K562 (cell line): ENCODE measurements at regions not wholly inside any gene's neighbourhood (a gene's known extent, or its start where the extent isn't known, plus 50 kb on each side); places are given as distances from the start of the nearest gene placed in this dataset.
"Not testable (repeated sequence)": the region's sequence is repeated elsewhere in the genome, so short reads cannot be mapped to it uniquely, and the experiment has no call there.

Source experiments
- ATAC-seq: fragments of 200-7000 bp; cut with Tn5 transposase; 3 replicates; pipeline ENCODE4 v1.9.1; 2020; ENCODE audit warnings: moderate library complexity
- BruUV-seq: library from RNA; stranded (reverse); fragments of 400-500 nt; replicated peaks from 2 replicates; lab custom pipeline; 2021; lab: Mats Ljungman, UMichigan
- CTCF ChIA-PET: fragments of 300-600 bp; formaldehyde crosslinking; extraction: SDS; loops from one replicate; lab custom pipeline; 2021; ENCODE audit warnings: low intra/inter-chr PET ratio; lab: Yijun Ruan, JAX
- POLR2A ChIA-PET: fragments of 300-600, 350-650 bp; sonication (Branson Sonifier 250); formaldehyde crosslinking; extraction: SDS; loops from one replicate; lab custom pipeline; 2021; ENCODE audit warnings: antibody characterized with exemption, inconsistent platforms; lab: Yijun Ruan, JAX
- DNase-seq, 4 experiments: peaks; one replicate each; pipeline versions ENCODE4 v3.0.0 to v3.0.0-alpha.2; 2011 to 2018; ENCODE audit warnings: low spot score in 3 of 4, mixed read lengths in 3 of 4; ENCODE audit errors: extremely low read depth in 1 of 4
- FAIRE-seq: peaks from 2 replicates; lab custom pipeline; 2011; peaks lifted over from hg19 to GRCh38; lab: Jason Lieb, UNC
- H2AFZ ChIP-seq: 2 replicates; pipeline ENCODE4 v1.6.0; 2011; ENCODE audit warnings: low read depth, low read length, control low read depth, inconsistent platforms
- H3K27ac ChIP-seq: fragments of 200-600 bp; 3 replicates; pipeline ENCODE4 v1.8.0; 2011; ENCODE audit warnings: low read depth, mild to moderate bottlenecking, control low read depth, inconsistent platforms, low read length, moderate library complexity, mixed read lengths; ENCODE audit errors: extremely low read depth
- H3K27me3 ChIP-seq, 2 experiments: fragments of 300-600 bp in 1 of 2; 2 replicates in 1 of 2; 3 replicates in 1 of 2; pipeline versions ENCODE4 v1.6.0 to v1.8.0; 2011; ENCODE audit warnings: inconsistent platforms in 2 of 2, low read length in 2 of 2, mild to moderate bottlenecking in 1 of 2, mixed read lengths in 1 of 2, moderate library complexity in 1 of 2; ENCODE audit not compliant: control insufficient read depth in 2 of 2, insufficient read depth in 2 of 2
- H3K36me3 ChIP-seq: fragments of 300-600 bp; 3 replicates; pipeline ENCODE4 v1.8.0; 2011; ENCODE audit warnings: mild to moderate bottlenecking, low read length, inconsistent platforms; ENCODE audit not compliant: control insufficient read depth, insufficient read depth
- H3K4me1 ChIP-seq, 2 experiments: fragments of 200-600 bp in 1 of 2; replicated peaks in 1 of 2; 2 replicates in 1 of 2; 3 replicates in 1 of 2; pipeline versions ENCODE4 v1.5.1 to v1.8.0; 2011; ENCODE audit warnings: inconsistent platforms in 2 of 2, low read length in 2 of 2, mild to moderate bottlenecking in 1 of 2, mixed read lengths in 1 of 2, moderate library complexity in 1 of 2; ENCODE audit not compliant: control insufficient read depth in 2 of 2, insufficient read depth in 2 of 2
- H3K4me2 ChIP-seq: 2 replicates; pipeline ENCODE4 v1.6.1; 2011; ENCODE audit warnings: low read length, control low read depth, inconsistent platforms, mixed read lengths; ENCODE audit not compliant: insufficient read depth
- H3K4me3 ChIP-seq: fragments of 200-600 bp; sonication (generic), shearing (Covaris generic); 2 replicates; pipeline ENCODE4 v1.5.1; 2016; ENCODE audit warnings: control low read depth, inconsistent platforms
- H3K79me2 ChIP-seq: fragments of 200-600 bp; 3 replicates; pipeline ENCODE4 v1.8.0; 2011; ENCODE audit warnings: low read length, inconsistent platforms; ENCODE audit not compliant: control insufficient read depth, insufficient read depth
- H3K9ac ChIP-seq, 2 experiments: 2 replicates each; pipeline versions ENCODE4 v1.6.0 to v1.6.1; 2011; ENCODE audit warnings: low read depth in 2 of 2, low read length in 2 of 2, control low read depth in 1 of 2, inconsistent platforms in 1 of 2, mild to moderate bottlenecking in 1 of 2, mixed read lengths in 1 of 2; ENCODE audit not compliant: insufficient read depth in 1 of 2
- H3K9me1 ChIP-seq: one replicate; pipeline ENCODE4 v1.6.0; 2011; ENCODE audit warnings: inconsistent platforms, mild to moderate bottlenecking, low read length, moderate library complexity; ENCODE audit not compliant: control insufficient read depth, insufficient read depth
- H3K9me3 ChIP-seq: replicated peaks from 2 replicates; pipeline ENCODE4 v1.5.1; 2011; ENCODE audit warnings: low read depth, low read length, inconsistent platforms; ENCODE audit not compliant: control insufficient read depth, insufficient read depth
- H4K20me1 ChIP-seq: replicated peaks from 2 replicates; pipeline ENCODE4 v1.6.1; 2011; ENCODE audit warnings: low read length, inconsistent platforms, mixed read lengths; ENCODE audit not compliant: control insufficient read depth, insufficient read depth
- WGBS: fragments of 100-300 bp; shearing (Covaris generic); methylation state at CpG from one replicate; pipeline ENCODE4 v1.1.6; 2016; ENCODE audit warnings: low coverage, mixed read lengths; ENCODE audit not compliant: insufficient coverage; ENCODE audit errors: missing lambda C conversion rate; 5-methylcytosine and 5-hydroxymethylcytosine counted together
- in situ Hi-C: fragments of 300-500 bp; cut with MboI; formaldehyde crosslinking; loops from 4 replicates; pipeline ENCODE4 v1.15.0; 2018; ENCODE audit warnings: inconsistent platforms, mixed read lengths
- intact Hi-C: fragments of 100-400 bp; cut with micrococcal nuclease; formaldehyde crosslinking; loops from 2 replicates; pipeline ENCODE4 v1.14.2; 2022
- TF ChIP-seq, protein P1 (sequence below): sonication (generic); formaldehyde crosslinking; IDR thresholded peaks from 2 replicates; pipeline ENCODE4 v1.8.0; 2022; ENCODE audit warnings: mild to moderate bottlenecking, missing genetic modification reagents

DNA sequence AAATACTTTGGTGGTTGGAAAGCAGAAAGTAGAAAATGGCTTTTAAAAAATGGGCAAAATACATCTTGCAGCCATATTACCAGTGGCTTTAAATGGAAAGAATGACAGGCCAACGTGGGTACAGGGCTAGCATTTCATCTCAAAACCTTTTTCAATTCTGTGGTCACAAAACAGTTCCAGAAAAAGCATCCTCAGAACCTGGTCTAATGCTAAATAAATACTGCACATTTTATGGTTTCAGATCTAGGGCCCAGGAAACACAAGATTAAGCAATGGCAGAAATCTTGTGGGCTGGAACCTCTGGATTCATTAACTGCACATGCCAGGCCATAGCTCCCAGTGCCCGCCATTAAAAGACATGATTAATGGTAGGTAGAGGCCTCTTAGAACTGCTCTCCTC, 470.2 kb upstream of the RASGRP1 start:
- no peak for FAIRE-seq
- ChIA-PET POLR2A (no interaction called here), CTCF (no interaction called here)
- Histone ChIP-seq H3K4me3 (no peak overlapping the region), H3K79me2 (no peaks in the 10 kb centered on the region), H3K27ac (no peak overlapping the region), H3K9me3 (no peaks in the 10 kb centered on the region), H3K4me1 (no peaks in the 10 kb centered on the region), H3K9me1 (no peaks in the 10 kb centered on the region), H2AFZ (no peak overlapping the region), H4K20me1 (no peaks in the 10 kb centered on the region), H3K9ac (no peak overlapping the region), H3K4me2 (no peak overlapping the region), H3K36me3 (no peaks in the 10 kb centered on the region), H3K27me3 (no peaks in the 10 kb centered on the region)
- no peak for ATAC-seq
- in situ Hi-C loops (no loop called here), intact Hi-C loops (no loop called here)
- TF ChIP-seq, protein P1, sequence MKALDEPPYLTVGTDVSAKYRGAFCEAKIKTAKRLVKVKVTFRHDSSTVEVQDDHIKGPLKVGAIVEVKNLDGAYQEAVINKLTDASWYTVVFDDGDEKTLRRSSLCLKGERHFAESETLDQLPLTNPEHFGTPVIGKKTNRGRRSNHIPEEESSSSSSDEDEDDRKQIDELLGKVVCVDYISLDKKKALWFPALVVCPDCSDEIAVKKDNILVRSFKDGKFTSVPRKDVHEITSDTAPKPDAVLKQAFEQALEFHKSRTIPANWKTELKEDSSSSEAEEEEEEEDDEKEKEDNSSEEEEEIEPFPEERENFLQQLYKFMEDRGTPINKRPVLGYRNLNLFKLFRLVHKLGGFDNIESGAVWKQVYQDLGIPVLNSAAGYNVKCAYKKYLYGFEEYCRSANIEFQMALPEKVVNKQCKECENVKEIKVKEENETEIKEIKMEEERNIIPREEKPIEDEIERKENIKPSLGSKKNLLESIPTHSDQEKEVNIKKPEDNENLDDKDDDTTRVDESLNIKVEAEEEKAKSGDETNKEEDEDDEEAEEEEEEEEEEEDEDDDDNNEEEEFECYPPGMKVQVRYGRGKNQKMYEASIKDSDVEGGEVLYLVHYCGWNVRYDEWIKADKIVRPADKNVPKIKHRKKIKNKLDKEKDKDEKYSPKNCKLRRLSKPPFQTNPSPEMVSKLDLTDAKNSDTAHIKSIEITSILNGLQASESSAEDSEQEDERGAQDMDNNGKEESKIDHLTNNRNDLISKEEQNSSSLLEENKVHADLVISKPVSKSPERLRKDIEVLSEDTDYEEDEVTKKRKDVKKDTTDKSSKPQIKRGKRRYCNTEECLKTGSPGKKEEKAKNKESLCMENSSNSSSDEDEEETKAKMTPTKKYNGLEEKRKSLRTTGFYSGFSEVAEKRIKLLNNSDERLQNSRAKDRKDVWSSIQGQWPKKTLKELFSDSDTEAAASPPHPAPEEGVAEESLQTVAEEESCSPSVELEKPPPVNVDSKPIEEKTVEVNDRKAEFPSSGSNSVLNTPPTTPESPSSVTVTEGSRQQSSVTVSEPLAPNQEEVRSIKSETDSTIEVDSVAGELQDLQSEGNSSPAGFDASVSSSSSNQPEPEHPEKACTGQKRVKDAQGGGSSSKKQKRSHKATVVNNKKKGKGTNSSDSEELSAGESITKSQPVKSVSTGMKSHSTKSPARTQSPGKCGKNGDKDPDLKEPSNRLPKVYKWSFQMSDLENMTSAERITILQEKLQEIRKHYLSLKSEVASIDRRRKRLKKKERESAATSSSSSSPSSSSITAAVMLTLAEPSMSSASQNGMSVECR (CRISPR knock-in tag) = no peak
- BruUV-seq = no TSS peak
- DNase-seq = no peak
- 0% methylated on average over 2 of the region's 2 CpGs for WGBS

DNA sequence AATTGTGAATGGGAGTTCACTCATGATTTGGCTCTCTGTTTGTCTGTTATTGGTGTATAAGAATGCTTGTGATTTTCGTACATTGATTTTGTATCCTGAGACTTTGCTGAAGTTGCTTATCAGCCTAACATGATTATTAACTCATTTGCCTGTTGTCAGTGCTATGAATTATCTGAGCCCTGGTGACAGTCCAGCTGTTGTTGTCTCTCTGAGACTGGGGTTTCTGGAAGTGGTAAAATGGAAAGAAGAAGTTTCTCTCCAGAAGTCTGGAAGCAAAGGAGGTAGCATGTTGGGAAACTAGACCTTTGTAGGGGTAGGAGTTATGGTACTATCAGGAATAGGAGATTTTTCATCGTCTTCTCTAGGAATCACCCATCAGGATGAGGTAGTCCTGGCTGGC, 473.0 kb upstream of the RASGRP1 start:
- CTCF ChIA-PET, H3K36me3 ChIP-seq, H3K4me1 ChIP-seq, H3K27me3 ChIP-seq, H3K79me2 ChIP-seq, POLR2A ChIA-PET, DNase-seq, ATAC-seq, H3K4me3 ChIP-seq, BruUV-seq, H4K20me1 ChIP-seq, intact Hi-C loops, H3K9me1 ChIP-seq, H3K4me2 ChIP-seq, in situ Hi-C loops, H3K9me3 ChIP-seq, H3K27ac ChIP-seq, H3K9ac ChIP-seq, H2AFZ ChIP-seq, FAIRE-seq: not testable (repeated sequence)
- WGBS = 0% methylated on average over 2 of the region's 2 CpGs
